ENCODE measurements at regions not wholly inside any gene's neighbourhood (a gene's known extent, or its start where the extent isn't known, plus 50 kb on each side); places are given as distances from the start of the nearest gene placed in this dataset.

DNA sequence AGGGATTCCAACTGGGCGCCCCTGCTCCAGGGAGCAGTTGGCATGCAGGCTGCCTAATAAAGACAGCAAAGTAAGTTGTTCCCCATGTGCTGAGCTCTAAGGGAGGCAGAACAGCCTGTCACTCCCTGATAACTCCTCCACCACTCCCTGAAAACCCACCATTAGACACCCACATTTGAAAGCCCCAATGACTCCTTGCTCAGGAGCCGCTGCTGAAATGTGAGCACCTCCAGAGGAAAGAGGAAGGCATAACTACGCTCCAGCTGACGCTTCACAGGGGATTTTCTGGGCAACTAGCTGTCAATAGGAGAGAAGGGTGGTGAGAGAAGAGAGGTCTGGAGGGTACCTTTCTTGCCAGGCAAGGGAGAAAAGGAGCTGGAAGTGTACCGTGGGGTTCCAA lies 62.5 kb downstream of the NPY1R start:
- Histone ChIP-seq H3F3A (ENCODE audit: insufficient read depth, low read length) (no peaks in the 10 kb centered on the region), H2AFZ (ENCODE audit: low read length) (no peak overlapping the region)

DNA sequence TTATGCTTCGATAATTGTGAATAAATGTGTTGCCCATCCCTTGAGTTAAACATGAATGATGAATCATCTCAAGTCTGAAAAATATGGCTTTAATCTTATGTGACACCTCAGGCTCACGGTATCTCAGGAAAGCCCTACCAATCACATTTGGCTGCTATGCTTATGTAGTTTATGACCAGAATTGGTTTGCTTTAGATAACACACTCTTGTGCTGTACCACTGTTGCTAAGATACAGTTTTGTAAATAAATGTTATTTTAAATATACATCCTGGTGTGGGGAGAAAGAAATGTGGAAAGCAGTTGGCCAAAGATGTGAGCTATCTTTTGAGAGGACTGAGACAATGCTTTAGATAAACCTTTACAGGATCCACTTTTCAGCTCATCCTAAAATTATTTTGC lies 63.2 kb downstream of the NPY1R start:
- no peak overlapping the region for H2AFZ ChIP-seq (ENCODE audit: low read length)
- no peak overlapping the region for H3K4me3 ChIP-seq (ENCODE audit: low read depth, low read length, poor library complexity, severe bottlenecking)
- no peaks in the 10 kb centered on the region for H3K9me3 ChIP-seq (ENCODE audit: low read length)
- H3K9me2 ChIP-seq (ENCODE audit: low read depth, low read length): no peaks in the 10 kb centered on the region
- no peaks in the 10 kb centered on the region for H3K79me2 ChIP-seq (ENCODE audit: insufficient read depth, low read length)
- H3K27ac ChIP-seq (ENCODE audit: low read depth, low read length, poor library complexity, severe bottlenecking): no peak overlapping the region
- H3K4me1 ChIP-seq (ENCODE audit: insufficient read depth, low read length, severe bottlenecking): no peaks in the 10 kb centered on the region
- no peaks in the 10 kb centered on the region for H4K20me1 ChIP-seq (ENCODE audit: insufficient read depth, low read length)
- H3F3A ChIP-seq (ENCODE audit: insufficient read depth, low read length): no peaks in the 10 kb centered on the region
- TF ChIP-seq EZH2 (IDR thresholded peaks at IDR 0.05; ENCODE audit: borderline replicate concordance, low read length): no peak
- TF ChIP-seq, protein P1, sequence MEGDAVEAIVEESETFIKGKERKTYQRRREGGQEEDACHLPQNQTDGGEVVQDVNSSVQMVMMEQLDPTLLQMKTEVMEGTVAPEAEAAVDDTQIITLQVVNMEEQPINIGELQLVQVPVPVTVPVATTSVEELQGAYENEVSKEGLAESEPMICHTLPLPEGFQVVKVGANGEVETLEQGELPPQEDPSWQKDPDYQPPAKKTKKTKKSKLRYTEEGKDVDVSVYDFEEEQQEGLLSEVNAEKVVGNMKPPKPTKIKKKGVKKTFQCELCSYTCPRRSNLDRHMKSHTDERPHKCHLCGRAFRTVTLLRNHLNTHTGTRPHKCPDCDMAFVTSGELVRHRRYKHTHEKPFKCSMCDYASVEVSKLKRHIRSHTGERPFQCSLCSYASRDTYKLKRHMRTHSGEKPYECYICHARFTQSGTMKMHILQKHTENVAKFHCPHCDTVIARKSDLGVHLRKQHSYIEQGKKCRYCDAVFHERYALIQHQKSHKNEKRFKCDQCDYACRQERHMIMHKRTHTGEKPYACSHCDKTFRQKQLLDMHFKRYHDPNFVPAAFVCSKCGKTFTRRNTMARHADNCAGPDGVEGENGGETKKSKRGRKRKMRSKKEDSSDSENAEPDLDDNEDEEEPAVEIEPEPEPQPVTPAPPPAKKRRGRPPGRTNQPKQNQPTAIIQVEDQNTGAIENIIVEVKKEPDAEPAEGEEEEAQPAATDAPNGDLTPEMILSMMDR (IDR thresholded peaks at IDR 0.05; ENCODE audit: low read length): no peak
- H3K27me3 ChIP-seq (ENCODE audit: insufficient read depth, low read length): no peaks in the 10 kb centered on the region
- H3K36me3 ChIP-seq (ENCODE audit: insufficient read depth, low read length): no peaks in the 10 kb centered on the region
- no peak overlapping the region for H3K9ac ChIP-seq (ENCODE audit: low read length)
- H3K4me2 ChIP-seq (ENCODE audit: low read length): no peak overlapping the region

More for the DNA sequence above, 62.5 kb downstream of the NPY1R start:
- Histone ChIP-seq H3K27ac (ENCODE audit: low read depth, low read length, poor library complexity, severe bottlenecking) (no peak overlapping the region), H3K9me2 (ENCODE audit: low read depth, low read length) (no peaks in the 10 kb centered on the region), H3K4me1 (ENCODE audit: insufficient read depth, low read length, severe bottlenecking) (no peaks in the 10 kb centered on the region), H4K20me1 (ENCODE audit: insufficient read depth, low read length) (no peaks in the 10 kb centered on the region), H3K79me2 (ENCODE audit: insufficient read depth, low read length) (no peaks in the 10 kb centered on the region), H3K4me3 (ENCODE audit: low read depth, low read length, poor library complexity, severe bottlenecking) (no peak overlapping the region), H3K36me3 (ENCODE audit: insufficient read depth, low read length) (no peaks in the 10 kb centered on the region), H3K9ac (ENCODE audit: low read length) (no peak overlapping the region), H3K9me3 (ENCODE audit: low read length) (no peaks in the 10 kb centered on the region), H3K4me2 (ENCODE audit: low read length) (no peak overlapping the region), H3K27me3 (ENCODE audit: insufficient read depth, low read length) (no peaks in the 10 kb centered on the region)
- TF ChIP-seq EZH2 (IDR thresholded peaks at IDR 0.05; ENCODE audit: borderline replicate concordance, low read length): no peak
- TF ChIP-seq, protein P1 (IDR thresholded peaks at IDR 0.05; ENCODE audit: low read length): no peak

DNA sequence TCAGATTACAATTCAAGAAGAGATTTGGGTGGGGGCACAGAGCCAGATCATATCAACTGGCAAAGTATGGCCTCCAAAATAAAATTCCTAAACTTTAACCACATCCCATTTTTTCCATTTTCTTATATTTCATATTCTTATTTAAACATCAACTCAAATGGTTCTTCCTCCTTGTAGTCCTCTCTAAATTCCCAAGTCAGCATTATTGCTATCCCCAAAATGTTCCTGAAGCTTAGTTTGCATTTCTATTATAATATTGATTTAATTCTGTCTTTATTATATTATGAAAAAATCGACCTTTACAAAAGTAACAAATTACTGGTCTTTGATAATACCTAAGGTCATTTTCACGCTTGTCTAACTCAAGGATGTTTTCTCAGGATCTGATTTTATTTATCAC lies 67.5 kb downstream of the NPY1R start:
- no peaks in the 10 kb centered on the region for H4K20me1 ChIP-seq (ENCODE audit: insufficient read depth, low read length)
- no peak overlapping the region for H2AFZ ChIP-seq (ENCODE audit: low read length)
- no peaks in the 10 kb centered on the region for H3K27me3 ChIP-seq (ENCODE audit: insufficient read depth, low read length)
- no peaks in the 10 kb centered on the region for H3K9me2 ChIP-seq (ENCODE audit: low read depth, low read length)
- TF ChIP-seq, protein P1 (IDR thresholded peaks at IDR 0.05; ENCODE audit: low read length): no peak
- no peak for TF ChIP-seq EZH2 (IDR thresholded peaks at IDR 0.05; ENCODE audit: borderline replicate concordance, low read length)
- H3K4me1 ChIP-seq (ENCODE audit: insufficient read depth, low read length, severe bottlenecking): no peaks in the 10 kb centered on the region
- H3K79me2 ChIP-seq (ENCODE audit: insufficient read depth, low read length): no peaks in the 10 kb centered on the region
- H3K36me3 ChIP-seq (ENCODE audit: insufficient read depth, low read length): no peaks in the 10 kb centered on the region
- no peaks in the 10 kb centered on the region for H3K9me3 ChIP-seq (ENCODE audit: low read length)
- H3K4me3 ChIP-seq (ENCODE audit: low read depth, low read length, poor library complexity, severe bottlenecking): no peak overlapping the region
- no peaks in the 10 kb centered on the region for H3F3A ChIP-seq (ENCODE audit: insufficient read depth, low read length)
- no peak overlapping the region for H3K9ac ChIP-seq (ENCODE audit: low read length)
- no peak overlapping the region for H3K4me2 ChIP-seq (ENCODE audit: low read length)
- H3K27ac ChIP-seq (ENCODE audit: low read depth, low read length, poor library complexity, severe bottlenecking): no peak overlapping the region

Data from OCI-LY1 (cell line).